ENCODE measurements at regions not wholly inside any gene's neighbourhood (a gene's known extent, or its start where the extent isn't known, plus 50 kb on each side); places are given as distances from the start of the nearest gene placed in this dataset.

GRCh38 chr6:105808571-105808970 is 277.6 kb upstream of the PRDM1 start:
- TF ChIP-seq CTCF (IDR thresholded peaks at IDR 0.05; ENCODE audit: unreplicated experiment) = no peak
- no peak for DNase-seq (ENCODE audit: low spot score in 2 of 2, unreplicated experiment in 2 of 2)
- no peak overlapping the region for H3K4me3 Mint-ChIP-seq
- peaks cover 6% of the 10 kb centered on the region for H3K9me3 Mint-ChIP-seq
- H3K27ac Mint-ChIP-seq = no peak overlapping the region
- H3K4me1 Mint-ChIP-seq = peaks cover 10% of the 10 kb centered on the region
- no peaks in the 10 kb centered on the region for H3K36me3 Mint-ChIP-seq
- H3K27me3 Mint-ChIP-seq (ENCODE audit: low read depth) = no peaks in the 10 kb centered on the region

- H3K27ac Mint-ChIP-seq = no peak overlapping the region
- no peaks in the 10 kb centered on the region for H3K36me3 Mint-ChIP-seq
- H3K4me1 Mint-ChIP-seq = peaks cover 10% of the 10 kb centered on the region
- no peak for DNase-seq (ENCODE audit: low spot score in 2 of 2, unreplicated experiment in 2 of 2)
- H3K9me3 Mint-ChIP-seq = peaks cover 6% of the 10 kb centered on the region
- no peak overlapping the region for H3K4me3 Mint-ChIP-seq
- H3K27me3 Mint-ChIP-seq (ENCODE audit: low read depth) = no peaks in the 10 kb centered on the region
- TF ChIP-seq CTCF (IDR thresholded peaks at IDR 0.05; ENCODE audit: unreplicated experiment) = no peak
Measured at GRCh38 chr6:105807905-105808304, 278.2 kb upstream of the PRDM1 start.

- Mint-ChIP-seq H3K36me3 (no peaks in the 10 kb centered on the region), H3K27ac (no peak overlapping the region), H3K9me3 (peaks cover 6% of the 10 kb centered on the region), H3K4me1 (peaks cover 10% of the 10 kb centered on the region), H3K27me3 (ENCODE audit: low read depth) (peaks cover under 1% of the 10 kb centered on the region), H3K4me3 (no peak overlapping the region)
- DNase-seq (ENCODE audit: low spot score in 2 of 2, unreplicated experiment in 2 of 2) = no peak
- no peak for TF ChIP-seq CTCF (IDR thresholded peaks at IDR 0.05; ENCODE audit: unreplicated experiment)
Measured at GRCh38 chr6:105806486-105806920, 279.6 kb upstream of the PRDM1 start.

DNA sequence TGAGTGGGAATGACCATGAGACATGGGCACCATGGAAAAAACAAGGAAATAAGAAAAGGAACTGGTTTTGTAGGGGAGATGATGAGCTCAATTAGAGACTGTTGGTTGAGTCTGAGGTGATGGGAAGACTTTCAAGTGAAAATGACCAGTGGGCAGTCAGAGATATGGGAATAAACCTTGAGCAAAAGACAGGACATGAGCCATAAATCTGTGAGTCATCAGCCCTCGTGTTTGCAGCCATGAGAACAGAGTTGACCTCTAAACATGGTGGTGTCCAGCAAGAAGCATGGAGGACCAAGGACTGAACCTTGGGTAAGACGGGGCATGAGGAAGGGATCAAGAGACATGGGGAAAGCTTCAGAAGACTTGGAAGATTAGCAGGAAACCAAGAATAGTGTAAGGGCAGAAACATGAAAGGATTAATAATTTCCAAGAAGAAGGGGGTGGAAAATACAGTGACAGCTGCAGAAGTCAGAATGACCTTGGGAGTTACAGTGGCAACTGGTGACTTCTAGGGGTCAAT is 280.6 kb upstream of the PRDM1 start:
- H3K4me3 Mint-ChIP-seq = no peak overlapping the region
- peaks cover 7% of the 10 kb centered on the region for H3K4me1 Mint-ChIP-seq
- TF ChIP-seq CTCF (IDR thresholded peaks at IDR 0.05; ENCODE audit: unreplicated experiment) = no peak
- no peaks in the 10 kb centered on the region for H3K36me3 Mint-ChIP-seq
- H3K27me3 Mint-ChIP-seq (ENCODE audit: low read depth) = peaks cover 1% of the 10 kb centered on the region
- no peak overlapping the region for H3K27ac Mint-ChIP-seq
- DNase-seq (ENCODE audit: low spot score in 2 of 2, unreplicated experiment in 2 of 2) = no peak
- H3K9me3 Mint-ChIP-seq = peaks cover 6% of the 10 kb centered on the region

- no peak for TF ChIP-seq CTCF (IDR thresholded peaks at IDR 0.05; ENCODE audit: unreplicated experiment)
- Mint-ChIP-seq H3K4me1 (no peaks in the 10 kb centered on the region), H3K4me3 (no peak overlapping the region), H3K27me3 (ENCODE audit: low read depth) (peaks cover 3% of the 10 kb centered on the region), H3K9me3 (peaks cover 6% of the 10 kb centered on the region), H3K27ac (no peak overlapping the region), H3K36me3 (no peaks in the 10 kb centered on the region)
- DNase-seq (ENCODE audit: low spot score in 2 of 2, unreplicated experiment in 2 of 2) = no peak
Measured at GRCh38 chr6:105804424-105804823, 281.7 kb upstream of the PRDM1 start.

DNA sequence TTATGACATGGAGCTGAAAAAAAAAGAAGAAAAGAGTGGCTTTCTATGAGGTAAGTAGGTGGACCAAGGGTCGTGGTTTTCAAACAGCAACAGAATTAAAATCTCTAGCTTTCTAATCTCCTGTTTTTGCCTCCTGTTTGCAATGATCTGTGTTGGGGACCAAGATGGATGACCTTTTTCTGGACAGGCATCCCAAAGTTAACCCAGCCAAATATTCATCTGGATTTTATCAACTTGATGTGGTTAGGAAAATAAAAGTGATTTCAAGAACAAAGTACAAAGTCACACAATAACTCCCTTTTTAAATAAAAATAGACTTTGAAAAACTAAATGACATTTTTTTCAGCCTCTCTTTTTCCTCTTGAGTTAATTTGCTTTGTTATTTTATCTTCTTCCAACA is 282.1 kb upstream of the PRDM1 start:
- Mint-ChIP-seq H3K4me3 (no peak overlapping the region), H3K27me3 (ENCODE audit: low read depth) (peaks cover 3% of the 10 kb centered on the region), H3K36me3 (no peaks in the 10 kb centered on the region), H3K9me3 (peaks cover 6% of the 10 kb centered on the region), H3K4me1 (no peaks in the 10 kb centered on the region), H3K27ac (no peak overlapping the region)
- no peak for TF ChIP-seq CTCF (IDR thresholded peaks at IDR 0.05; ENCODE audit: unreplicated experiment)
- no peak for DNase-seq (ENCODE audit: low spot score in 2 of 2, unreplicated experiment in 2 of 2)
